ENCODE measurements at regions not wholly inside any gene's neighbourhood (a gene's known extent, or its start where the extent isn't known, plus 50 kb on each side); places are given as distances from the start of the nearest gene placed in this dataset.

- no peak for TF ChIP-seq POLR2A (IDR thresholded peaks at IDR 0.05)
- TF ChIP-seq CTCF (IDR thresholded peaks at IDR 0.05): no peak
Measured at GRCh38 chr10:59464483-59464882, 102.1 kb upstream of the FAM13C start.

Measured in right lobe of liver (tissue), 4 donors.